ENCODE measurements at regions not wholly inside any gene's neighbourhood (a gene's known extent, or its start where the extent isn't known, plus 50 kb on each side); places are given as distances from the start of the nearest gene placed in this dataset.

DNA sequence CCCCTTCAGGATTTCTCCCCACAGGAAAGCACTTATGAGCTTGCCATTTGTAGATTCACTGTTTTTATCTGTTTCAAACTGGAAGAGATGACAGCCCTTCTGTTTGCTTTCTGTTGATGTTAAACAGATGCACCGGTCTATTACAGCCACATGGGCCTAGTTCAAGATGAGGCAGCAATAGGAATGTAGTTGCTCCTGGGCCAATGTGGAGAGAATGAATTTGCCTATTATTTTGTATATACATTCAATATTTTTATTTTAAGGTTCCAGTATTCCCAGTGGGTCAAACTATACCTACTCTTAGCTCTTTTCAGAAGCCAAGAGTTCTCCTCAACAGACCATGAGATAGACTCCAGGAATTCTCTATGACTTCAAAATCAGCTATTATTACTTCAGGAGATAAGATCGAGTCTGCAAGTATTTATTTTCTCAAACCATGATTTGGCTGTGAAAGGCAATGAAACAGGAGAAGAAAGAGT, 461.6 kb downstream of the RASEF start:
- POLR2A ChIA-PET: no interaction called here
- CTCF ChIA-PET: no interaction called here
- no TSS peak for BruUV-seq (replicated peaks)
- intact Hi-C loops (cut with micrococcal nuclease): no loop called here
- DNase-seq (ENCODE audit: low read depth, low spot score) (no peak), ATAC-seq (no peak)
- Histone ChIP-seq H3K4me2 (ENCODE audit: low read length) (no peak overlapping the region), H3K79me2 (ENCODE audit: insufficient read depth, low read length) (no peaks in the 10 kb centered on the region), H3K27ac (ENCODE audit: low read depth, low read length) (no peak overlapping the region), H3K27me3 (ENCODE audit: insufficient read depth, low read length) (no peaks in the 10 kb centered on the region), H2AFZ (ENCODE audit: low read depth, low read length, poor library complexity, severe bottlenecking) (no peak overlapping the region), H3K9ac (ENCODE audit: low read length) (no peak overlapping the region), H3K4me3 (replicated peaks in 1 of 2; ENCODE audit: low read depth in 1 of 2, low read length in 2 of 2) (no peak overlapping the region), H3K36me3 (ENCODE audit: control insufficient read depth in 1 of 2, insufficient read depth in 2 of 2, low read length in 2 of 2) (no peaks in the 10 kb centered on the region), H3K4me1 (ENCODE audit: control insufficient read depth in 1 of 2, insufficient read depth in 2 of 2, low read length in 2 of 2) (no peaks in the 10 kb centered on the region), H4K20me1 (ENCODE audit: insufficient read depth) (no peaks in the 10 kb centered on the region), H3K9me2 (ENCODE audit: insufficient read depth) (no peaks in the 10 kb centered on the region), H3K9me3 (ENCODE audit: control insufficient read depth in 1 of 2, insufficient read depth in 1 of 2, low read depth in 1 of 2, low read length in 2 of 2) (peaks cover 0 to 5% of the 10 kb centered on the region in 2 experiments; a peak in 2 of 4 replicates)
- TF ChIP-seq RAD21 (IDR thresholded peaks at IDR 0.05; ENCODE audit: low read depth): no peak
- TF ChIP-seq, protein P1, sequence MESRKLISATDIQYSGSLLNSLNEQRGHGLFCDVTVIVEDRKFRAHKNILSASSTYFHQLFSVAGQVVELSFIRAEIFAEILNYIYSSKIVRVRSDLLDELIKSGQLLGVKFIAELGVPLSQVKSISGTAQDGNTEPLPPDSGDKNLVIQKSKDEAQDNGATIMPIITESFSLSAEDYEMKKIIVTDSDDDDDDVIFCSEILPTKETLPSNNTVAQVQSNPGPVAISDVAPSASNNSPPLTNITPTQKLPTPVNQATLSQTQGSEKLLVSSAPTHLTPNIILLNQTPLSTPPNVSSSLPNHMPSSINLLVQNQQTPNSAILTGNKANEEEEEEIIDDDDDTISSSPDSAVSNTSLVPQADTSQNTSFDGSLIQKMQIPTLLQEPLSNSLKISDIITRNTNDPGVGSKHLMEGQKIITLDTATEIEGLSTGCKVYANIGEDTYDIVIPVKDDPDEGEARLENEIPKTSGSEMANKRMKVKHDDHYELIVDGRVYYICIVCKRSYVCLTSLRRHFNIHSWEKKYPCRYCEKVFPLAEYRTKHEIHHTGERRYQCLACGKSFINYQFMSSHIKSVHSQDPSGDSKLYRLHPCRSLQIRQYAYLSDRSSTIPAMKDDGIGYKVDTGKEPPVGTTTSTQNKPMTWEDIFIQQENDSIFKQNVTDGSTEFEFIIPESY (IDR thresholded peaks at IDR 0.05; ENCODE audit: extremely low read depth, insufficient replicate concordance, low read length): no peak
- TF ChIP-seq ELF1 (IDR thresholded peaks at IDR 0.05; ENCODE audit: borderline replicate concordance, low read depth): no peak
- no peak for TF ChIP-seq EZH2 (IDR thresholded peaks at IDR 0.05)
- TF ChIP-seq, protein P2, sequence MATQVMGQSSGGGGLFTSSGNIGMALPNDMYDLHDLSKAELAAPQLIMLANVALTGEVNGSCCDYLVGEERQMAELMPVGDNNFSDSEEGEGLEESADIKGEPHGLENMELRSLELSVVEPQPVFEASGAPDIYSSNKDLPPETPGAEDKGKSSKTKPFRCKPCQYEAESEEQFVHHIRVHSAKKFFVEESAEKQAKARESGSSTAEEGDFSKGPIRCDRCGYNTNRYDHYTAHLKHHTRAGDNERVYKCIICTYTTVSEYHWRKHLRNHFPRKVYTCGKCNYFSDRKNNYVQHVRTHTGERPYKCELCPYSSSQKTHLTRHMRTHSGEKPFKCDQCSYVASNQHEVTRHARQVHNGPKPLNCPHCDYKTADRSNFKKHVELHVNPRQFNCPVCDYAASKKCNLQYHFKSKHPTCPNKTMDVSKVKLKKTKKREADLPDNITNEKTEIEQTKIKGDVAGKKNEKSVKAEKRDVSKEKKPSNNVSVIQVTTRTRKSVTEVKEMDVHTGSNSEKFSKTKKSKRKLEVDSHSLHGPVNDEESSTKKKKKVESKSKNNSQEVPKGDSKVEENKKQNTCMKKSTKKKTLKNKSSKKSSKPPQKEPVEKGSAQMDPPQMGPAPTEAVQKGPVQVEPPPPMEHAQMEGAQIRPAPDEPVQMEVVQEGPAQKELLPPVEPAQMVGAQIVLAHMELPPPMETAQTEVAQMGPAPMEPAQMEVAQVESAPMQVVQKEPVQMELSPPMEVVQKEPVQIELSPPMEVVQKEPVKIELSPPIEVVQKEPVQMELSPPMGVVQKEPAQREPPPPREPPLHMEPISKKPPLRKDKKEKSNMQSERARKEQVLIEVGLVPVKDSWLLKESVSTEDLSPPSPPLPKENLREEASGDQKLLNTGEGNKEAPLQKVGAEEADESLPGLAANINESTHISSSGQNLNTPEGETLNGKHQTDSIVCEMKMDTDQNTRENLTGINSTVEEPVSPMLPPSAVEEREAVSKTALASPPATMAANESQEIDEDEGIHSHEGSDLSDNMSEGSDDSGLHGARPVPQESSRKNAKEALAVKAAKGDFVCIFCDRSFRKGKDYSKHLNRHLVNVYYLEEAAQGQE (IDR thresholded peaks at IDR 0.05; ENCODE audit: low read depth): no peak
- no peak for TF ChIP-seq SIN3A (IDR thresholded peaks at IDR 0.05; ENCODE audit: low read depth)
- TF ChIP-seq, protein P3, sequence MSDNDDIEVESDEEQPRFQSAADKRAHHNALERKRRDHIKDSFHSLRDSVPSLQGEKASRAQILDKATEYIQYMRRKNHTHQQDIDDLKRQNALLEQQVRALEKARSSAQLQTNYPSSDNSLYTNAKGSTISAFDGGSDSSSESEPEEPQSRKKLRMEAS (IDR thresholded peaks at IDR 0.05): no peak
- TF ChIP-seq EGR1 (IDR thresholded peaks at IDR 0.05; ENCODE audit: low read depth): no peak
- no peak for TF ChIP-seq FOSL1 (IDR thresholded peaks at IDR 0.05; ENCODE audit: low read depth)
- no peak for TF ChIP-seq TCF7L2 (IDR thresholded peaks at IDR 0.05; ENCODE audit: borderline replicate concordance, extremely low read depth, insufficient read depth, insufficient read length)
- no peak for TF ChIP-seq POLR2A (IDR thresholded peaks at IDR 0.05; ENCODE audit: borderline replicate concordance, extremely low read depth, insufficient read depth, insufficient read length)
- RAD21 ChIA-PET (ENCODE audit: low non-redundant PET in 1 of 2, low total read pairs in 2 of 2, uncharacterized antibody in 2 of 2, unreplicated experiment in 2 of 2): no interaction called here
